ENCODE measurements at regions not wholly inside any gene's neighbourhood (a gene's known extent, or its start where the extent isn't known, plus 50 kb on each side); places are given as distances from the start of the nearest gene placed in this dataset.
"Not testable (repeated sequence)": the region's sequence is repeated elsewhere in the genome, so short reads cannot be mapped to it uniquely, and the experiment has no call there.

- DNase-seq, result peak; percentile 23 to 32
Observed at GRCh38 chr3:178084938-178085816, 451.1 kb upstream of the KCNMB2 start.

- DNase-seq, result no peak
Observed at GRCh38 chr3:178085817-178086123, 450.5 kb upstream of the KCNMB2 start.

GRCh38 chr3:178086144-178086825 is 450.0 kb upstream of the KCNMB2 start:
- no peak for DNase-seq

- no peak for DNase-seq
Observed at GRCh38 chr3:178087376-178087775, 448.9 kb upstream of the KCNMB2 start.

GRCh38 chr3:178088963-178089362 is 447.3 kb upstream of the KCNMB2 start:
- DNase-seq, result no peak

GRCh38 chr3:178090899-178091298 is 445.3 kb upstream of the KCNMB2 start:
- DNase-seq, result no peak

GRCh38 chr3:178095522-178095921 is 440.7 kb upstream of the KCNMB2 start:
- DNase-seq, result no peak

GRCh38 chr3:178096955-178097354 is 439.3 kb upstream of the KCNMB2 start:
- no peak for DNase-seq

- no peak for DNase-seq
Observed at GRCh38 chr3:178097576-178097975, 438.7 kb upstream of the KCNMB2 start.

- no peak for DNase-seq
Observed at GRCh38 chr3:178099274-178099673, 437.0 kb upstream of the KCNMB2 start.

GRCh38 chr3:178099862-178100261 is 436.4 kb upstream of the KCNMB2 start:
- no peak for DNase-seq

- DNase-seq, result no peak
Observed at GRCh38 chr3:178100908-178101307, 435.3 kb upstream of the KCNMB2 start.

GRCh38 chr3:178103140-178103539 is 433.1 kb upstream of the KCNMB2 start:
- DNase-seq, result no peak

- DNase-seq, result no peak
Observed at GRCh38 chr3:178107804-178108203, 428.4 kb upstream of the KCNMB2 start.

- no peak for DNase-seq
Observed at GRCh38 chr3:178109691-178110090, 426.5 kb upstream of the KCNMB2 start.

GRCh38 chr3:178112134-178112533 is 424.1 kb upstream of the KCNMB2 start:
- DNase-seq, result peak in 1 of 2 donors; percentile 6

GRCh38 chr3:178112552-178112951 is 423.7 kb upstream of the KCNMB2 start:
- not testable (repeated sequence) for DNase-seq

GRCh38 chr3:178117641-178118040 is 418.6 kb upstream of the KCNMB2 start:
- no peak for DNase-seq

GRCh38 chr3:178119608-178120295 is 416.5 kb upstream of the KCNMB2 start:
- DNase-seq, result not testable (repeated sequence)

GRCh38 chr3:178120367-178120766 is 415.9 kb upstream of the KCNMB2 start:
- peak in 1 of 2 donors; percentile 27 for DNase-seq

GRCh38 chr3:178126686-178127085 is 409.6 kb upstream of the KCNMB2 start:
- no peak for DNase-seq

- DNase-seq, result no peak
Observed at GRCh38 chr3:178127221-178127620, 409.0 kb upstream of the KCNMB2 start.

- DNase-seq, result no peak
Observed at GRCh38 chr3:178129109-178129508, 407.1 kb upstream of the KCNMB2 start.

- no peak for DNase-seq
Observed at GRCh38 chr3:178131801-178132200, 404.4 kb upstream of the KCNMB2 start.
